GM06990 (cell line): ENCODE measurements at regions not wholly inside any gene's neighbourhood (a gene's known extent, or its start where the extent isn't known, plus 50 kb on each side); places are given as distances from the start of the nearest gene placed in this dataset.

Experiments used
- DNase-seq: peaks from one replicate; pipeline ENCODE4 v3.0.0-alpha.2; 2011; ENCODE audit not compliant: insufficient read length; ENCODE audit errors: extremely low read depth
- H3K27me3 ChIP-seq: replicated peaks from 2 replicates; pipeline ENCODE4 v1.6.0; 2011; ENCODE audit warnings: low read length; ENCODE audit not compliant: control insufficient read depth, insufficient read depth
- H3K36me3 ChIP-seq: 2 replicates; pipeline ENCODE4 v1.5.1; 2011; ENCODE audit warnings: low read length; ENCODE audit not compliant: control insufficient read depth, insufficient read depth
- H3K4me3 ChIP-seq: replicated peaks from 2 replicates; pipeline ENCODE4 v1.5.1; 2011; ENCODE audit warnings: low read depth, mild to moderate bottlenecking, control low read depth, low read length
- CTCF ChIP-seq: IDR thresholded peaks from 2 replicates; pipeline ENCODE4 v1.5.1; 2011; ENCODE audit warnings: low read length, control low read depth, mild to moderate bottlenecking, inconsistent platforms; ENCODE audit not compliant: insufficient read depth, poor library complexity, severe bottlenecking

- no peak for TF ChIP-seq CTCF
- no peak for DNase-seq
Measured at GRCh38 chrX:117843749-117844148, 272.9 kb downstream of the KLHL13 start.

GRCh38 chrX:117840645-117841044 lies 276.0 kb downstream of the KLHL13 start:
- no peak for DNase-seq
- H3K27me3 ChIP-seq, result no peaks in the 10 kb centered on the region
- no peak overlapping the region for H3K4me3 ChIP-seq
- TF ChIP-seq CTCF, result no peak
- H3K36me3 ChIP-seq, result no peaks in the 10 kb centered on the region

More at GRCh38 chrX:117843749-117844148, 272.9 kb downstream of the KLHL13 start:
- Histone ChIP-seq H3K36me3 (no peaks in the 10 kb centered on the region), H3K27me3 (no peaks in the 10 kb centered on the region), H3K4me3 (no peak overlapping the region)

- H3K4me3 ChIP-seq, result no peak overlapping the region
- DNase-seq, result no peak
- no peaks in the 10 kb centered on the region for H3K36me3 ChIP-seq
- peak; percentile 19 for TF ChIP-seq CTCF
- no peaks in the 10 kb centered on the region for H3K27me3 ChIP-seq
Measured at GRCh38 chrX:117839544-117839943, 277.1 kb downstream of the KLHL13 start.

GRCh38 chrX:117838581-117839331 lies 277.9 kb downstream of the KLHL13 start:
- Histone ChIP-seq H3K36me3 (no peaks in the 10 kb centered on the region), H3K4me3 (no peak overlapping the region), H3K27me3 (no peaks in the 10 kb centered on the region)
- DNase-seq, result no peak
- TF ChIP-seq CTCF, result no peak

- no peaks in the 10 kb centered on the region for H3K27me3 ChIP-seq
- H3K36me3 ChIP-seq, result no peaks in the 10 kb centered on the region
- no peak overlapping the region for H3K4me3 ChIP-seq
- TF ChIP-seq CTCF, result no peak
- DNase-seq, result no peak
Measured at GRCh38 chrX:117835034-117835433, 281.6 kb downstream of the KLHL13 start.
